Fibroblast of lung (primary cell): ENCODE measurements at regions not wholly inside any gene's neighbourhood (a gene's known extent, or its start where the extent isn't known, plus 50 kb on each side); places are given as distances from the start of the nearest gene placed in this dataset.

ENCODE experiments used
- DNase-seq, 2 donors: peaks; one replicate each; pipeline versions ENCODE4 v3.0.0 to v3.0.0-alpha.2; 2010; ENCODE audit warnings: low read depth in 2 of 2
- H2AFZ ChIP-seq: 2 replicates; pipeline ENCODE4 v1.5.1; 2012; ENCODE audit warnings: low read length, control low read depth, inconsistent platforms
- H3K27ac ChIP-seq: 2 replicates; pipeline ENCODE4 v1.5.1; 2011; ENCODE audit warnings: low read length, control low read depth; ENCODE audit not compliant: insufficient read depth
- H3K27me3 ChIP-seq: 2 replicates; pipeline ENCODE4 v1.5.1; 2011; ENCODE audit warnings: mild to moderate bottlenecking, low read length; ENCODE audit not compliant: control insufficient read depth, insufficient read depth
- H3K36me3 ChIP-seq: 2 replicates; pipeline ENCODE4 v1.5.1; 2011; ENCODE audit warnings: low read length; ENCODE audit not compliant: control insufficient read depth, insufficient read depth
- H3K4me1 ChIP-seq: 2 replicates; pipeline ENCODE4 v1.5.1; 2011; ENCODE audit warnings: low read length; ENCODE audit not compliant: control insufficient read depth, insufficient read depth; ENCODE audit errors: extremely low read depth
- H3K4me2 ChIP-seq: 2 replicates; pipeline ENCODE4 v1.5.1; 2011; ENCODE audit warnings: low read length, control low read depth; ENCODE audit not compliant: insufficient read depth; ENCODE audit errors: extremely low read depth
- H3K4me3 ChIP-seq, 4 experiments: fragments of 200-600 bp in 1 of 4; sonication (generic) in 1 of 4; replicated peaks in 1 of 4; 2 replicates each; pipeline ENCODE4 v1.5.1; 2011 to 2016; ENCODE audit warnings: low read length in 4 of 4, low read depth in 3 of 4, mild to moderate bottlenecking in 3 of 4, control low read depth in 2 of 4, inconsistent platforms in 1 of 4, mixed read lengths in 1 of 4; ENCODE audit not compliant: insufficient read depth in 1 of 4; ENCODE audit errors: control extremely low read depth in 1 of 4
- H3K79me2 ChIP-seq: 2 replicates; pipeline ENCODE4 v1.5.1; 2012; ENCODE audit warnings: mild to moderate bottlenecking, low read length, inconsistent platforms; ENCODE audit not compliant: control insufficient read depth, insufficient read depth
- H3K9ac ChIP-seq: 2 replicates; pipeline ENCODE4 v1.5.1; 2011; ENCODE audit warnings: mild to moderate bottlenecking, low read length, control low read depth; ENCODE audit not compliant: insufficient read depth
- H3K9me3 ChIP-seq: 2 replicates; pipeline ENCODE4 v1.5.1; 2012; ENCODE audit warnings: low read depth, low read length; ENCODE audit not compliant: control insufficient read depth, insufficient read depth
- H4K20me1 ChIP-seq: 2 replicates; pipeline ENCODE4 v1.5.1; 2011; ENCODE audit warnings: low read length; ENCODE audit not compliant: control insufficient read depth, insufficient read depth; ENCODE audit errors: extremely low read depth
- CTCF ChIP-seq, 2 donors: IDR thresholded peaks in 1 of 2; conservative IDR thresholded peaks in 1 of 2; 1 replicate in 1 of 2; 2 replicates in 1 of 2; pipeline ENCODE4 v1.5.1; 2011 to 2012; ENCODE audit warnings: low read length in 2 of 2, control low read depth in 1 of 2, inconsistent platforms in 1 of 2, low read depth in 1 of 2, mild to moderate bottlenecking in 1 of 2
- EZH2 ChIP-seq: IDR thresholded peaks from 2 replicates; pipeline ENCODE4 v1.5.1; 2012; ENCODE audit warnings: low read length, control low read depth, mild to moderate bottlenecking; ENCODE audit errors: missing control alignments

- DNase-seq, result no peak
- H3K4me3 ChIP-seq, result no peak overlapping the region
Observed at GRCh38 chr9:107945961-107946360, 456.4 kb upstream of the KLF4 start.

DNA sequence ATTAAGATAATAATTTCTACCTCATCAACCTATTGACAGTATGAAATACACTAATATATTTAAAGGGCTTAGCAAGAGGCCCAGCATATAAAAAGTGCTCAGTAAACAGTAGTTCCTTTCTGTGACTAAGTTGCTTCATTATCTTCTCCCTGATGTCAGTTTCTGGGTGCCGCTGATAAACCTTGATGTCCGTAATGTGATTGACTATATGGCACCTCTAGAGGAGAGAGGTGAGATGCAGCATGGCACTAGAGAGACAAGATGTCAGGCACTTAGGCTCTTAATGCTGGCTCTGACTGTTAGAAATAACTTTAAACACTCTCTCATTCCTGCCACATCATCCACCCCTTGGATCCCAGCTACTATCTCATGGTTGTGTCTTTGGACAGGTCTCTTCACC, 455.9 kb upstream of the KLF4 start:
- Histone ChIP-seq H3K4me2 (no peak overlapping the region), H3K4me1 (no peaks in the 10 kb centered on the region)

More at GRCh38 chr9:107945961-107946360, 456.4 kb upstream of the KLF4 start:
- Histone ChIP-seq H3K9ac (no peak overlapping the region), H3K79me2 (no peaks in the 10 kb centered on the region), H4K20me1 (no peaks in the 10 kb centered on the region), H3K9me3 (no peaks in the 10 kb centered on the region), H3K4me1 (no peaks in the 10 kb centered on the region), H3K27ac (no peak overlapping the region), H3K4me2 (no peak overlapping the region), H3K36me3 (no peaks in the 10 kb centered on the region), H2AFZ (no peak overlapping the region), H3K27me3 (no peaks in the 10 kb centered on the region)
- TF ChIP-seq EZH2 (no peak), CTCF (conservative IDR thresholded peaks at IDR 0.05 in 1 of 2, IDR thresholded peaks at IDR 0.05 in 1 of 2; ENCODE audit: low read depth in 1 of 2, low read length in 2 of 2) (no peak)

GRCh38 chr9:107944387-107944786, 454.8 kb upstream of the KLF4 start:
- Histone ChIP-seq H3K27ac (no peak overlapping the region), H3K27me3 (no peaks in the 10 kb centered on the region), H3K79me2 (no peaks in the 10 kb centered on the region), H2AFZ (no peak overlapping the region), H4K20me1 (no peaks in the 10 kb centered on the region), H3K4me2 (no peak overlapping the region), H3K9me3 (no peaks in the 10 kb centered on the region), H3K9ac (no peak overlapping the region), H3K4me1 (no peaks in the 10 kb centered on the region), H3K4me3 (no peak overlapping the region), H3K36me3 (no peaks in the 10 kb centered on the region)
- no peak for DNase-seq
- TF ChIP-seq EZH2 (no peak), CTCF (conservative IDR thresholded peaks at IDR 0.05 in 1 of 2, IDR thresholded peaks at IDR 0.05 in 1 of 2; ENCODE audit: low read depth in 1 of 2, low read length in 2 of 2) (no peak)

More for the DNA sequence above, 455.9 kb upstream of the KLF4 start:
- no peak for TF ChIP-seq EZH2
- TF ChIP-seq CTCF (conservative IDR thresholded peaks at IDR 0.05 in 1 of 2, IDR thresholded peaks at IDR 0.05 in 1 of 2; ENCODE audit: low read depth in 1 of 2, low read length in 2 of 2), result no peak
- no peaks in the 10 kb centered on the region for H3K9me3 ChIP-seq
- H2AFZ ChIP-seq, result no peak overlapping the region
- no peak overlapping the region for H3K4me3 ChIP-seq
- H3K79me2 ChIP-seq, result no peaks in the 10 kb centered on the region
- H3K36me3 ChIP-seq, result no peaks in the 10 kb centered on the region
- no peak overlapping the region for H3K9ac ChIP-seq
- no peaks in the 10 kb centered on the region for H3K27me3 ChIP-seq
- no peak overlapping the region for H3K27ac ChIP-seq
- H4K20me1 ChIP-seq, result no peaks in the 10 kb centered on the region
- no peak for DNase-seq
